ENCODE measurements at regions not wholly inside any gene's neighbourhood (a gene's known extent, or its start where the extent isn't known, plus 50 kb on each side); places are given as distances from the start of the nearest gene placed in this dataset.

- TF ChIP-seq, protein P1, sequence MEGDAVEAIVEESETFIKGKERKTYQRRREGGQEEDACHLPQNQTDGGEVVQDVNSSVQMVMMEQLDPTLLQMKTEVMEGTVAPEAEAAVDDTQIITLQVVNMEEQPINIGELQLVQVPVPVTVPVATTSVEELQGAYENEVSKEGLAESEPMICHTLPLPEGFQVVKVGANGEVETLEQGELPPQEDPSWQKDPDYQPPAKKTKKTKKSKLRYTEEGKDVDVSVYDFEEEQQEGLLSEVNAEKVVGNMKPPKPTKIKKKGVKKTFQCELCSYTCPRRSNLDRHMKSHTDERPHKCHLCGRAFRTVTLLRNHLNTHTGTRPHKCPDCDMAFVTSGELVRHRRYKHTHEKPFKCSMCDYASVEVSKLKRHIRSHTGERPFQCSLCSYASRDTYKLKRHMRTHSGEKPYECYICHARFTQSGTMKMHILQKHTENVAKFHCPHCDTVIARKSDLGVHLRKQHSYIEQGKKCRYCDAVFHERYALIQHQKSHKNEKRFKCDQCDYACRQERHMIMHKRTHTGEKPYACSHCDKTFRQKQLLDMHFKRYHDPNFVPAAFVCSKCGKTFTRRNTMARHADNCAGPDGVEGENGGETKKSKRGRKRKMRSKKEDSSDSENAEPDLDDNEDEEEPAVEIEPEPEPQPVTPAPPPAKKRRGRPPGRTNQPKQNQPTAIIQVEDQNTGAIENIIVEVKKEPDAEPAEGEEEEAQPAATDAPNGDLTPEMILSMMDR (conservative IDR thresholded peaks at IDR 0.05; ENCODE audit: low read depth in 2 of 2), result no peak
- TF ChIP-seq EZH2 (IDR thresholded peaks at IDR 0.05; ENCODE audit: low read depth, unreplicated experiment), result no peak
- TF ChIP-seq, protein P2, sequence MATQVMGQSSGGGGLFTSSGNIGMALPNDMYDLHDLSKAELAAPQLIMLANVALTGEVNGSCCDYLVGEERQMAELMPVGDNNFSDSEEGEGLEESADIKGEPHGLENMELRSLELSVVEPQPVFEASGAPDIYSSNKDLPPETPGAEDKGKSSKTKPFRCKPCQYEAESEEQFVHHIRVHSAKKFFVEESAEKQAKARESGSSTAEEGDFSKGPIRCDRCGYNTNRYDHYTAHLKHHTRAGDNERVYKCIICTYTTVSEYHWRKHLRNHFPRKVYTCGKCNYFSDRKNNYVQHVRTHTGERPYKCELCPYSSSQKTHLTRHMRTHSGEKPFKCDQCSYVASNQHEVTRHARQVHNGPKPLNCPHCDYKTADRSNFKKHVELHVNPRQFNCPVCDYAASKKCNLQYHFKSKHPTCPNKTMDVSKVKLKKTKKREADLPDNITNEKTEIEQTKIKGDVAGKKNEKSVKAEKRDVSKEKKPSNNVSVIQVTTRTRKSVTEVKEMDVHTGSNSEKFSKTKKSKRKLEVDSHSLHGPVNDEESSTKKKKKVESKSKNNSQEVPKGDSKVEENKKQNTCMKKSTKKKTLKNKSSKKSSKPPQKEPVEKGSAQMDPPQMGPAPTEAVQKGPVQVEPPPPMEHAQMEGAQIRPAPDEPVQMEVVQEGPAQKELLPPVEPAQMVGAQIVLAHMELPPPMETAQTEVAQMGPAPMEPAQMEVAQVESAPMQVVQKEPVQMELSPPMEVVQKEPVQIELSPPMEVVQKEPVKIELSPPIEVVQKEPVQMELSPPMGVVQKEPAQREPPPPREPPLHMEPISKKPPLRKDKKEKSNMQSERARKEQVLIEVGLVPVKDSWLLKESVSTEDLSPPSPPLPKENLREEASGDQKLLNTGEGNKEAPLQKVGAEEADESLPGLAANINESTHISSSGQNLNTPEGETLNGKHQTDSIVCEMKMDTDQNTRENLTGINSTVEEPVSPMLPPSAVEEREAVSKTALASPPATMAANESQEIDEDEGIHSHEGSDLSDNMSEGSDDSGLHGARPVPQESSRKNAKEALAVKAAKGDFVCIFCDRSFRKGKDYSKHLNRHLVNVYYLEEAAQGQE (IDR thresholded peaks at IDR 0.05; ENCODE audit: unreplicated experiment), result no peak
- TF ChIP-seq EZH2phosphoT487 (IDR thresholded peaks at IDR 0.05; ENCODE audit: unreplicated experiment), result no peak
- TF ChIP-seq JUNB (IDR thresholded peaks at IDR 0.05; ENCODE audit: unreplicated experiment), result no peak
- no peak for TF ChIP-seq POLR2AphosphoS5 (IDR thresholded peaks at IDR 0.05; ENCODE audit: low read depth)
- no peak for TF ChIP-seq STAT1 (IDR thresholded peaks at IDR 0.05; ENCODE audit: unreplicated experiment)
Observed at GRCh38 chr2:156098506-156098905, 234.0 kb downstream of the NR4A2 start.

All from GM23338 (cell line).